Testis (tissue), 2 donors: ENCODE measurements at regions not wholly inside any gene's neighbourhood (a gene's known extent, or its start where the extent isn't known, plus 50 kb on each side); places are given as distances from the start of the nearest gene placed in this dataset.

ENCODE experiments used
- POLR2A ChIP-seq: fragments of 450-650 bp; IDR thresholded peaks from one replicate; pipeline ENCODE4 v1.6.1; 2017; ENCODE audit warnings: antibody characterized with exemption, mild to moderate bottlenecking, moderate library complexity
- TF ChIP-seq, protein P1 (sequence below), 3 experiments: fragments of 450-650 bp in 2 of 3; fragments of 200-600 bp in 1 of 3; sonication (generic) in 1 of 3; IDR thresholded peaks; one replicate each; pipeline ENCODE4 v1.5.1; 2016 to 2019; ENCODE audit warnings: antibody characterized with exemption in 3 of 3, mild to moderate bottlenecking in 2 of 3, moderate library complexity in 1 of 3

DNA sequence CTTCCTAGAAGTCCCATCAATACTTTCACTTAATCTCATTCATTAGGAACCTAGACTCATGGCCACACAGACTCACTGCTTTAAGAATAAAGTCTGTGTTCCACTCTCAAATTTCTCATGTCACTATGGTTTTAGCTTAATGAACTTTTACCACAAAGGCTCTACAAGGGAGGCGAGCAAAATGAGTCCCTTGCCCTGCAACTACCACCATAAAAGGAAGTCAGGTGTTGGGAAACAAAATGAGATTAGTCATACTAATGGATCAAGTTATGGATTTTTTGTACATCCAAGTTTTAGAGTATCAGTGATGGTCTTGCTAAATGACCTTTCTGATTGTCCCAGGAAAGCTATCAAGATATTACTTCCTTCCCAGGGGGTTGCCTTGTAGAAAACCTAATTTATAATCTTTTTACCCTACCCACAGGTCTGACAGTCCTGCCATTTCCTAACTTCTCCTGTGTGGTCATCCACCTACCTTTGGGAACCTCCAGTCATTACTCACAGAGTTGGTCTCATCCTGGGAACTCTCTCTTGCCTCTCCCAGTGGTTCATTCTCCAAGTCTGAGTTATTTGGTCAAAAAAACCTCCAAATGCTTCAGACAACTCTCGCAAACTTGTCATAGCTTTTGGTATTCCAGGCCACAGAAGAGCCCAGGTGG lies 51.8 kb upstream of the SLC16A1 start:
- TF ChIP-seq, protein P1, sequence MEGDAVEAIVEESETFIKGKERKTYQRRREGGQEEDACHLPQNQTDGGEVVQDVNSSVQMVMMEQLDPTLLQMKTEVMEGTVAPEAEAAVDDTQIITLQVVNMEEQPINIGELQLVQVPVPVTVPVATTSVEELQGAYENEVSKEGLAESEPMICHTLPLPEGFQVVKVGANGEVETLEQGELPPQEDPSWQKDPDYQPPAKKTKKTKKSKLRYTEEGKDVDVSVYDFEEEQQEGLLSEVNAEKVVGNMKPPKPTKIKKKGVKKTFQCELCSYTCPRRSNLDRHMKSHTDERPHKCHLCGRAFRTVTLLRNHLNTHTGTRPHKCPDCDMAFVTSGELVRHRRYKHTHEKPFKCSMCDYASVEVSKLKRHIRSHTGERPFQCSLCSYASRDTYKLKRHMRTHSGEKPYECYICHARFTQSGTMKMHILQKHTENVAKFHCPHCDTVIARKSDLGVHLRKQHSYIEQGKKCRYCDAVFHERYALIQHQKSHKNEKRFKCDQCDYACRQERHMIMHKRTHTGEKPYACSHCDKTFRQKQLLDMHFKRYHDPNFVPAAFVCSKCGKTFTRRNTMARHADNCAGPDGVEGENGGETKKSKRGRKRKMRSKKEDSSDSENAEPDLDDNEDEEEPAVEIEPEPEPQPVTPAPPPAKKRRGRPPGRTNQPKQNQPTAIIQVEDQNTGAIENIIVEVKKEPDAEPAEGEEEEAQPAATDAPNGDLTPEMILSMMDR (IDR thresholded peaks at IDR 0.05) = no peak
- no peak for TF ChIP-seq POLR2A
